ENCODE measurements at regions not wholly inside any gene's neighbourhood (a gene's known extent, or its start where the extent isn't known, plus 50 kb on each side); places are given as distances from the start of the nearest gene placed in this dataset.

DNA sequence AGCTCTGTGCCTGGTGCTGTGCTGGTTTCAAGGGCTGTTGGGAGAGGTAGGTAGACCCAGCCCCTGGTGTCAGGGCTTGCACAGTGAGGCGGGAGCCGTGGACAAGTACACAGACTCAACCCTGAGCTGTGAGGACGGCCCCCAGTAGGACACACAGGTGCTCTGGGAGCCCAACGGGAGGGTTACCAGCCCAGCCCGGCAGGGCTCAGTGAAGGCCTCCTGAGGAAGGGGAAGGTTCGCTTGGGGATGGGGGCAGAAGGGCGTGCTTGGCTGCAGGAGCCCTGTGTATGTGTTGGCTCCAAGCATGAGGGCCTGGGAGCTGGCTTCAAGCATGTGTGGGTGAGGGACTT is 58.9 kb downstream of the SLC25A47 start:
- TF ChIP-seq EP300 (IDR thresholded peaks at IDR 0.05; ENCODE audit: borderline replicate concordance in 1 of 2, low read depth in 2 of 2, low read length in 2 of 2) (no peak), POLR2AphosphoS5 (IDR thresholded peaks at IDR 0.05; ENCODE audit: low read depth, low read length) (no peak)

All from H1 (cell line).